SK-N-SH treated with all-trans-retinoic acid at 6 μM for 48 hours (cell line): ENCODE measurements at regions not wholly inside any gene's neighbourhood (a gene's known extent, or its start where the extent isn't known, plus 50 kb on each side); places are given as distances from the start of the nearest gene placed in this dataset.
A peak's percentile ranks its signal among the peaks of the same experiment; 100 is the strongest.

Source experiments
- ATAC-seq: fragments of 200-7000 bp; cut with Tn5 transposase; 3 replicates; pipeline ENCODE4 v1.9.1; 2020; ENCODE audit warnings: mild to moderate bottlenecking, moderate library complexity
- ARNTL ChIP-seq: fragments of 450-650 bp; formaldehyde crosslinking; IDR thresholded peaks from 2 replicates; pipeline ENCODE4 v1.5.0; 2020; ENCODE audit warnings: low read depth, mild to moderate bottlenecking, moderate library complexity, borderline replicate concordance
- BACH2 ChIP-seq: fragments of 250-450 bp; sonication (Bioruptor Pico); IDR thresholded peaks from 2 replicates; pipeline ENCODE4 v1.9.0; 2021; ENCODE audit warnings: mild to moderate bottlenecking, borderline replicate concordance
- CREB5 ChIP-seq: fragments of 250-450 bp; sonication (Bioruptor Pico); IDR thresholded peaks from 2 replicates; pipeline ENCODE4 v1.5.1; 2020; ENCODE audit warnings: low read depth, mild to moderate bottlenecking, moderate library complexity
- CSDC2 ChIP-seq: fragments of 250-450 bp; sonication (Bioruptor Pico); IDR thresholded peaks from 2 replicates; pipeline ENCODE4 v1.5.0; 2020; ENCODE audit warnings: mild to moderate bottlenecking, moderate library complexity
- CSRNP3 ChIP-seq: fragments of 250-450 bp; sonication (Bioruptor Pico); IDR thresholded peaks from 2 replicates; pipeline ENCODE4 v1.5.1; 2021; ENCODE audit warnings: mild to moderate bottlenecking, moderate library complexity
- ESRRG ChIP-seq: fragments of 250-450 bp; sonication (Bioruptor Pico); IDR thresholded peaks from 2 replicates; pipeline ENCODE4 v1.6.1; 2021; ENCODE audit warnings: mild to moderate bottlenecking
- GLIS3 ChIP-seq: fragments of 250-450 bp; sonication (Bioruptor Pico); IDR thresholded peaks from 2 replicates; pipeline ENCODE4 v1.5.0; 2020; ENCODE audit warnings: mild to moderate bottlenecking, moderate library complexity
- ISL1 ChIP-seq: fragments of 250-450 bp; sonication (Bioruptor Pico); IDR thresholded peaks from 2 replicates; pipeline ENCODE4 v2.1.2; 2022; ENCODE audit warnings: mild to moderate bottlenecking, moderate library complexity
- OSR1 ChIP-seq: fragments of 250-450 bp; sonication (Bioruptor Pico); IDR thresholded peaks from 2 replicates; pipeline ENCODE4 v1.8.0; 2022; ENCODE audit warnings: moderate library complexity, mild to moderate bottlenecking, inconsistent platforms
- PATZ1 ChIP-seq: fragments of 250-450 bp; sonication (Bioruptor Pico); IDR thresholded peaks from 2 replicates; pipeline ENCODE4 v1.8.0; 2020; ENCODE audit warnings: mild to moderate bottlenecking, moderate library complexity, borderline replicate concordance
- POU6F1 ChIP-seq: fragments of 250-450 bp; sonication (Bioruptor Pico); IDR thresholded peaks from 2 replicates; pipeline ENCODE4 v1.8.0; 2021; ENCODE audit warnings: low read depth, mild to moderate bottlenecking, moderate library complexity, borderline replicate concordance
- PPARA ChIP-seq: fragments of 250-450 bp; sonication (Bioruptor Pico); IDR thresholded peaks from 2 replicates; pipeline ENCODE4 v1.5.0; 2020; ENCODE audit warnings: mild to moderate bottlenecking, borderline replicate concordance
- RARB ChIP-seq: fragments of 250-450 bp; sonication (Bioruptor Pico); IDR thresholded peaks from 2 replicates; pipeline ENCODE4 v1.8.0; 2021; ENCODE audit warnings: mild to moderate bottlenecking, moderate library complexity
- SNAI2 ChIP-seq: fragments of 250-450 bp; sonication (Bioruptor Pico); IDR thresholded peaks from 2 replicates; pipeline ENCODE4 v1.5.0; 2020; ENCODE audit warnings: mild to moderate bottlenecking, moderate library complexity
- TCF4 ChIP-seq: fragments of 250-450 bp; sonication (Bioruptor Pico); IDR thresholded peaks from 2 replicates; pipeline ENCODE4 v1.8.0; 2021; ENCODE audit warnings: mild to moderate bottlenecking, moderate library complexity, borderline replicate concordance
- TOX ChIP-seq: fragments of 250-450 bp; sonication (Bioruptor Pico); IDR thresholded peaks from 2 replicates; pipeline ENCODE4 v1.8.0; 2021; ENCODE audit warnings: mild to moderate bottlenecking, moderate library complexity, borderline replicate concordance
- TSHZ2 ChIP-seq: fragments of 250-450 bp; sonication (Bioruptor Pico); IDR thresholded peaks from 2 replicates; pipeline ENCODE4 v1.5.0; 2020; ENCODE audit warnings: mild to moderate bottlenecking, moderate library complexity
- ZC3H10 ChIP-seq: fragments of 250-450 bp; sonication (Bioruptor Pico); IDR thresholded peaks from 2 replicates; pipeline ENCODE4 v1.5.1; 2021; ENCODE audit warnings: mild to moderate bottlenecking, moderate library complexity
- ZFP3 ChIP-seq: fragments of 250-450 bp; sonication (Bioruptor Pico); IDR thresholded peaks from 2 replicates; pipeline ENCODE4 v1.5.0; 2020; ENCODE audit warnings: mild to moderate bottlenecking, moderate library complexity
- ZFP30 ChIP-seq: fragments of 450-650 bp; formaldehyde crosslinking; IDR thresholded peaks from 2 replicates; pipeline ENCODE4 v1.5.0; 2022; ENCODE audit warnings: mild to moderate bottlenecking, moderate library complexity
- ZNF565 ChIP-seq: fragments of 450-650 bp; formaldehyde crosslinking; conservative IDR thresholded peaks from 2 replicates; pipeline ENCODE4 v1.5.0; 2020; ENCODE audit warnings: low read depth, mild to moderate bottlenecking, moderate library complexity
- ZNF70 ChIP-seq: fragments of 450-650 bp; formaldehyde crosslinking; IDR thresholded peaks from 2 replicates; pipeline ENCODE4 v1.5.0; 2020; ENCODE audit warnings: mild to moderate bottlenecking, moderate library complexity

- TF ChIP-seq ISL1 (CRISPR knock-in tag) (peak; percentile 87), ZFP30 (CRISPR knock-in tag) (no peak), GLIS3 (CRISPR knock-in tag) (no peak), PATZ1 (no peak), CREB5 (CRISPR knock-in tag) (peak; percentile 72)
- ATAC-seq = no peak
Measured at GRCh38 chr5:52603778-52604554, 183.8 kb upstream of the ITGA1 start.

- ATAC-seq = no peak
- TF ChIP-seq CSDC2 (CRISPR knock-in tag) = no peak
- peak; percentile 57 for TF ChIP-seq ISL1 (CRISPR knock-in tag)
Measured at GRCh38 chr5:52605317-52606313, 182.1 kb upstream of the ITGA1 start.

GRCh38 chr5:52607227-52607824, 180.4 kb upstream of the ITGA1 start:
- no peak for ATAC-seq
- peak; percentile 64; the same call in 1 of the 2 replicates for TF ChIP-seq TCF4 (CRISPR knock-in tag)
- no peak for TF ChIP-seq POU6F1 (CRISPR knock-in tag)
- no peak for TF ChIP-seq CREB5 (CRISPR knock-in tag)
- no peak for TF ChIP-seq ZFP3 (CRISPR knock-in tag)
- peak; percentile 61 for TF ChIP-seq TSHZ2
- TF ChIP-seq SNAI2 (CRISPR knock-in tag) = 0 out of 2 replicates have a peak, but pooled peaks have one; percentile 24
- no peak for TF ChIP-seq OSR1 (CRISPR knock-in tag)
- TF ChIP-seq BACH2 (CRISPR knock-in tag) = no peak
- no peak for TF ChIP-seq PATZ1
- no peak for TF ChIP-seq CSDC2 (CRISPR knock-in tag)
- no peak for TF ChIP-seq RARB (CRISPR knock-in tag)
- no peak for TF ChIP-seq TOX (CRISPR knock-in tag)
- no peak for TF ChIP-seq ZNF70 (CRISPR knock-in tag)
- TF ChIP-seq ZFP30 (CRISPR knock-in tag) = no peak
- TF ChIP-seq PPARA = no peak
- peak; percentile 79 for TF ChIP-seq ISL1 (CRISPR knock-in tag)
- TF ChIP-seq ZC3H10 (CRISPR knock-in tag) = no peak
- TF ChIP-seq CSRNP3 (CRISPR knock-in tag) = no peak
- no peak for TF ChIP-seq ESRRG (CRISPR knock-in tag)
- TF ChIP-seq ARNTL = no peak
- TF ChIP-seq ZNF565 (CRISPR knock-in tag) = no peak
- TF ChIP-seq GLIS3 (CRISPR knock-in tag) = no peak
